Nephron (organoid): ENCODE measurements at regions not wholly inside any gene's neighbourhood (a gene's known extent, or its start where the extent isn't known, plus 50 kb on each side); places are given as distances from the start of the nearest gene placed in this dataset.
"Not testable (repeated sequence)": the region's sequence is repeated elsewhere in the genome, so short reads cannot be mapped to it uniquely, and the experiment has no call there.

ENCODE experiments used
- H3K27ac Mint-ChIP-seq, 3 experiments: 2 replicates each; pipeline ENCODE4 v1.8.0; 2020; ENCODE audit warnings: mixed read lengths in 3 of 3, mild to moderate bottlenecking in 2 of 3, moderate library complexity in 1 of 3
- H3K27me3 Mint-ChIP-seq: 2 replicates; pipeline ENCODE4 v1.8.0; 2021; ENCODE audit warnings: low read depth, mild to moderate bottlenecking, moderate library complexity, mixed read lengths
- H3K36me3 Mint-ChIP-seq: 2 replicates; pipeline ENCODE4 v1.8.0; 2020; ENCODE audit warnings: low read depth, mixed read lengths
- H3K4me1 Mint-ChIP-seq: 2 replicates; pipeline ENCODE4 v1.8.0; 2020; ENCODE audit warnings: mixed read lengths
- H3K4me3 Mint-ChIP-seq, 3 experiments: 2 replicates each; pipeline ENCODE4 v1.8.0; 2020; ENCODE audit warnings: mild to moderate bottlenecking in 3 of 3, mixed read lengths in 3 of 3, moderate library complexity in 2 of 3
- H3K9me3 Mint-ChIP-seq: 2 replicates; pipeline ENCODE4 v1.8.0; 2020; ENCODE audit warnings: mixed read lengths
- CTCF ChIP-seq, 3 experiments: fragments of 200-600 bp; sonication (generic); IDR thresholded peaks; one replicate each; pipeline ENCODE4 v1.5.0; 2021; ENCODE audit warnings: antibody characterized with exemption in 3 of 3; ENCODE audit not compliant: unreplicated experiment in 3 of 3

GRCh38 chr11:95413021-95413420 is 182.0 kb upstream of the SESN3 start:
- Mint-ChIP-seq H3K4me3 (no peak overlapping the region), H3K36me3 (no peaks in the 10 kb centered on the region), H3K27me3 (no peaks in the 10 kb centered on the region), H3K4me1 (peaks cover 12% of the 10 kb centered on the region), H3K27ac (no peak overlapping the region), H3K9me3 (no peaks in the 10 kb centered on the region)
- no peak for TF ChIP-seq CTCF (IDR thresholded peaks at IDR 0.05; ENCODE audit: unreplicated experiment in 3 of 3)

DNA sequence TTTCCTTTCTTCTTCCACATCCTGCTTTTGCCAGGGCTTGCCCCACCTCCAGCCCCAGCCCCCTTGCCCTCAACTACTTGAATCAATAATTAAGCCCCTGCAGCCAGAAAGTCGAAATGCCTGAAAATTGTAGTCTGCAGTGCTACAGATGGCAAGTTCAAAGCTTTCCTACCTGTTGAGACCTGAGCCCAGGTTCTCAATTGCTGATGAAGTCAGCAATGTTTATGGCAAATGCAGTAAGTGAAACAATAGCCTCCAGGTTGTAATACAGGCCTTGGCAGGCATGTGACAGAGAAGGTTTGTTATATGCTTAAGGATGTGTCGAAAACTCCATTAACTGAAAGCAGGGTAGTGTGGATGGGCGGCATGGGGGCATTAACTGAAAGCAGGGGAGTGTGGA is 181.1 kb upstream of the SESN3 start:
- H3K4me1 Mint-ChIP-seq, result peaks cover 19% of the 10 kb centered on the region
- no peak for TF ChIP-seq CTCF (IDR thresholded peaks at IDR 0.05; ENCODE audit: unreplicated experiment in 3 of 3)
- no peaks in the 10 kb centered on the region for H3K9me3 Mint-ChIP-seq
- H3K27ac Mint-ChIP-seq, result no peak overlapping the region
- H3K36me3 Mint-ChIP-seq, result no peaks in the 10 kb centered on the region
- H3K27me3 Mint-ChIP-seq, result no peaks in the 10 kb centered on the region
- H3K4me3 Mint-ChIP-seq, result no peak overlapping the region

DNA sequence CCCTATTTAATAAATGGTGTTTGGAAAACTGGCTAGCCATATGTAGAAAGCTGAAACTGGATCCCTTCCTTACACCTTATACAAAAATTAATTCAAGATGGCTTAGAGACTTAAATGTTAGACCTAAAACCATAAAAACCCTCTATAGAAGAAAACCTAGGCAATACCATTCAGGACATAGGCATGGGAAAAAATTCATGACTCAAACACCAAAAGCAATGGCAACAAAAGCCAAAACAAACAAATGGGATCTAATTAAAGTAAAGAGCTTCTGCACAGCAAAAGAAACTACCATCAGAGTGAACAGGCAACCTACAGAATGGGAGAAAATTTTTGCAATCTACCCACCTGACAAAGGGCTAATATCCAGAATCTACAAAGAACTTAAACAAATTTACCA is 179.7 kb upstream of the SESN3 start:
- not testable (repeated sequence) for H3K9me3 Mint-ChIP-seq

DNA sequence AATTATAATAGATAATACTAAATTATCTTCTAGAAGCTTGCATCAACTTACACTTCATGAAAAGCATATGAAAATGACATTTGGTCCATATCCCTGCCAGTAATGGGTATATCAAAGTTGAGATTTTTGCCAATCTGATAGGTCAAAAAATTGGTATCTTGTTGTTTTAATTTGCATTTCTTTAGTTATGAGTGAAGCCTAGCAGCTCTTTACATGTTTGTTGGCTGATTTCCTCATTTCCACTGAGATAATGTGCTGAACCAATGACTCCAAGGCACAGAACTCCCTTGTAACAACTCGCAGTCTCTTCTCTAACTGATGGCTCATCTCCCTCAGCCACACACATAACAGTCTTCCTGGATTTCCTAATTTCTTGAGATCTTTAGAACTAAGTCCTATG is 175.3 kb upstream of the SESN3 start:
- H3K4me1 Mint-ChIP-seq, result peaks cover 19% of the 10 kb centered on the region
- no peak overlapping the region for H3K27ac Mint-ChIP-seq
- H3K36me3 Mint-ChIP-seq, result no peaks in the 10 kb centered on the region
- no peak overlapping the region for H3K4me3 Mint-ChIP-seq
- no peak for TF ChIP-seq CTCF (IDR thresholded peaks at IDR 0.05; ENCODE audit: unreplicated experiment in 3 of 3)
- H3K9me3 Mint-ChIP-seq, result peaks cover 24% of the 10 kb centered on the region
- H3K27me3 Mint-ChIP-seq, result no peaks in the 10 kb centered on the region

More for the DNA sequence above, 179.7 kb upstream of the SESN3 start:
- H3K4me3 Mint-ChIP-seq, H3K36me3 Mint-ChIP-seq, H3K27ac Mint-ChIP-seq, H3K27me3 Mint-ChIP-seq: not testable (repeated sequence)
- H3K4me1 Mint-ChIP-seq, result peaks cover 19% of the 10 kb centered on the region

GRCh38 chr11:95404370-95404769 is 173.4 kb upstream of the SESN3 start:
- TF ChIP-seq CTCF (IDR thresholded peaks at IDR 0.05; ENCODE audit: unreplicated experiment in 3 of 3), result no peak
- no peaks in the 10 kb centered on the region for H3K27me3 Mint-ChIP-seq
- H3K4me3 Mint-ChIP-seq, result no peak overlapping the region
- H3K36me3 Mint-ChIP-seq, result no peaks in the 10 kb centered on the region
- H3K4me1 Mint-ChIP-seq, result peaks cover 19% of the 10 kb centered on the region
- H3K27ac Mint-ChIP-seq, result no peak overlapping the region
- H3K9me3 Mint-ChIP-seq, result peaks cover 24% of the 10 kb centered on the region

GRCh38 chr11:95398437-95399112 is 167.6 kb upstream of the SESN3 start:
- Mint-ChIP-seq H3K27ac (no peak overlapping the region), H3K36me3 (no peaks in the 10 kb centered on the region), H3K9me3 (peaks cover 22% of the 10 kb centered on the region), H3K4me3 (no peak overlapping the region), H3K4me1 (no peaks in the 10 kb centered on the region), H3K27me3 (no peaks in the 10 kb centered on the region)
- TF ChIP-seq CTCF (IDR thresholded peaks at IDR 0.05; ENCODE audit: unreplicated experiment in 3 of 3), result no peak
